Stimulated activated CD8-positive, alpha-beta memory T cell treated with anti-CD3 and anti-CD28 coated beads, Interleukin-4, amount 100 ng/mL, for 48 hours (primary cell): ENCODE measurements at regions not wholly inside any gene's neighbourhood (a gene's known extent, or its start where the extent isn't known, plus 50 kb on each side); places are given as distances from the start of the nearest gene placed in this dataset.
"Not testable (repeated sequence)": the region's sequence is repeated elsewhere in the genome, so short reads cannot be mapped to it uniquely, and the experiment has no call there.

Experiments used
- DNase-seq: peaks from one replicate; pipeline ENCODE4 v3.0.0-alpha.2; 2020

DNA sequence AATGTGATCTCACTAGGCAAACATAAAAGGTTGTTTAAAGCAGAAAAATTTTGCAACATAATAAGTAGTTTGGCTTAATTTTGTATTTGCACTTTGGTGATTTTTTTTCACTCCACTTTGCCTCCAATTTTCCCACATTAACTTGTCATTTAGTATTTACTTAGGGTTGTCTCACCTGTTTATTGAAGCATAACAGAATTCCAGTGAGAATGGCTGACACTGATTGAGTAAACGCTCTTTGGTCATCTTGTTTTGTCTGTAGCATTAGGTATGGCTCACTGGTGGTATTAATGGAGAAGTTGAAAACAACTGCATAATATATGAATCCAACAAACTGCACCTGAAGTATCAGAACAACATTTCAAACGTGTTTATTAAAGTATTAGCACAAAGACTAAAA lies 799.5 kb upstream of the ADGRL3 start:
- DNase-seq: no peak

DNA sequence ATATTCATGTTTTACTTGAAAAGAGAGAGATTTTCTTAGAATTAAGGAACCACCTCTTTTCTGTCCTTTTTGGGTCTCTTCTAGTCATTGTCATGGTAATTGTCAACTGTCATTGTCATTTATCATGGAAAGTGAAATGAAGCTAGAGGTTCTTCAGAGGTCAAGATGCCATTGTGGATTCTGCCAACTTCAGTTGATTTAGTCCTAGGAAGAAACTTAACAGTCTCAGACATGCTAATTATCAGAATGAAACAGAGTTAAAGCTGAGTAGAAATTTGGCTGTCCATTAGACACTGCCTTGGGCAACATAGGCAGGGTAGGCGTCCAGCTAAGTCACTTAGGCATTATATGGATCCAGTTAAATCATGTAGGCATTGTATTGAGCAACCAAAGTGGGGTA lies 796.1 kb upstream of the ADGRL3 start:
- no peak for DNase-seq

GRCh38 chr4:60422439-60422838 lies 777.7 kb upstream of the ADGRL3 start:
- no peak for DNase-seq

- not testable (repeated sequence) for DNase-seq
These were observed 776.4 kb upstream of the ADGRL3 start for GRCh38 chr4:60423573-60424184.

DNA sequence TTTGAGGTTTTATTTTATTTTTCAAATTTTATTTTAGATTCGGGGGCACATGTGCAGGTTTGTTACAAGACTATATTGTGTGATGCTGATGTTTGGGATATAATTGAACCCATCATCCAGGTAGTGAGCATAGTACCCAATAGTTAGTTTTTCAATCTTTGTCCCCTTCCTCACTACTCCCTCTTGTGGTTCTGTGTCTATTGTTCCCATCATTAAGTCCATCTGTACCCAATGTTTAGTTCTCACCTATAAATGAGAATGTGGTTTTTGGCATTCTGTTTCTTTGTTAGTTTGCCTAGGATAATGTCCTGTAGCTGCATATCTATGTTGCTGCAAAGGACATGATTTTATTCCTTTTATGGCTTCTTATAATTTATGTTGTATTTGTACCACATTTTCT lies 767.2 kb upstream of the ADGRL3 start:
- DNase-seq: no peak

DNA sequence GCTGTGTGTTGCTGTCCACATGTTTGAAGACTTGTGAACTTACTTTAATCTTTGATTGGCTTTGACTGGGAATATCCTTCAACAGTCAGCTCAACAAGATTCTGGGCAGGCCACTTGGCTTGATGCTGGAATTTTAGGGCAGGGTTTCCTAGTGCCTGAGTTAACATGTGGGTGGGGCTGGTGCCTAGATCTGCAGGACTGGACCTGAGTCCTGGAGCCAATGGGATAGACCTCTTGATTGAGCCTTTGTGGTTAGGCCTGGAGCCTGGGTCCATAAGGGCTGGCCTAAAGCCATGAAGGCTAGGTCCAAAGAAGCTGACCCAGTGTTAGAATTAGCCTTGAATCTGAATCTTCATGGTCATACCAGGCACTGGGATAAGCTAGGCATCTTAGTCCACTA lies 757.1 kb upstream of the ADGRL3 start:
- no peak for DNase-seq

DNA sequence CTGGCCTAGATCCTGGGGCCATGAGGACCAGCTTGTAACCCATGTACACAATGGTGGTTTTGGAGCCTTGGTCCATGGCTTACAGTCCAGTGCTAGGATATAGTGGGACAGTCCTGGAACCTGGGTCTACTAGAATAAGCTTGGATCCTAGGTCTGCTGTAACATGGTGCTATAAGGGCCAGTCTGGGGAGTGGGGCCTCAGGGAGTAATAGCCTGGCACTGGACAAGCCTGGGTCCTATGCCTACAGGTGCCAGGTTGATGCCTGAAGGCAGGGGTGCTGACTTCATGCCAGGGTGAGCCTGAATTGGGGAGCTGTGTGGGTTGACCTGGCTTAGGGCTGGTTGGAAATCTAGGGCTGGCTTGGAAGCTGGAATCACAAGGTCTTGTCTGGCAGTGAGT lies 756.3 kb upstream of the ADGRL3 start:
- DNase-seq: no peak

- no peak for DNase-seq
These were observed 750.1 kb upstream of the ADGRL3 start for GRCh38 chr4:60450054-60450453.

DNA sequence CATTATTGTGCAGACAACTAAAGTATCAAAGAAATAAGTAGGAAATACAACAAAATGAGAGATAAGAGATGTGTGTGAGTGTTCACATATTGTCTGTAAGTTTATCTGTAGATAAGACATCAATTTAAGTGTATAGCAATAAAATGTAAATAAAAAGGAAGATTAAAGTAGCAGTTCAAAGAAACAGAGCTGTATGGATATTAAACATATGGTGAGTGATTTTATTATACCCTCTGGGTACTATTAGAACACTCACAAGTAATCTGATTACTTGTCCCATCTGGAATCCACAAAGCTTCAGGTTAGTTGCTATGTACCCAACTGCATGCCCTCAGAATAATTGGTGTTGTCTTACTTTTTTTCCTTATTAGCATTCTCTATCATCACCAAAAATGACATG lies 747.9 kb upstream of the ADGRL3 start:
- DNase-seq: no peak

DNA sequence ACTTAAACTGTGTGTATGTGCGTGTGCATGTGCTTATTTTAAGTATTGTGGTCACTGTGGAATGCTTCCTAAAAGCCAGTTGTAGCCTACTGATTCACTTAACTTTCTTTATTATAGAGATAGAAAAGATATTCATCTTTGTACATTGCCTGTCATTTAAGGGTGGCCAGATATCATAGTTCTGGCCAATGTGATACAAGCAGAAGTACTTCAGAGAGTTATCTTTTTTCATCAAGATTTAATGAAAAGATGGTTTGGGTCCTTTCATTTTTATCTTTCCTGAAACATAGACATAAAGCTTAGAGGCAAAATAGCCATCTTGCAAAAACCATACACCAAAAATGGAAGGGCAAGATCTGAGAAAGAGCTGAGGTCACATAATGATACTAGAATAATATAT lies 744.7 kb upstream of the ADGRL3 start:
- no peak for DNase-seq

DNA sequence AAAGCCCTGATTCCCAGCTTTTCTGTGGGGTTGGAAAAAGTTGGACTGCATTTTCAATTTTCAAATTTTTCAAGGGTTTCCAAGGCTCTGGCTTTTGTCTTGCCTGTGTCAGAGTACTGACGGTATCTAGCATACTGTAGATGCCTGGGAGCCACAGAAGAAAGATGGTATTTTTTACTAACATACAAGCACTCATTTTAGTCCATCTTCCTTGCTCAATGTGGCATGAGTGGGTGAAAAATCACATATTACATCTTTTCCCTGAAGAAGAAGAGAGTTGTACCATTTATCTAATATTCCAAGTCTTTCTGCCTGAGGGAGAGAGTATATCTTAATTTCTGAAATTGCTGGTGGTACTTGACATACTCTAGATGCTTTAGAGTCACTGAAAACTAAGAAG lies 738.6 kb upstream of the ADGRL3 start:
- DNase-seq: no peak

DNA sequence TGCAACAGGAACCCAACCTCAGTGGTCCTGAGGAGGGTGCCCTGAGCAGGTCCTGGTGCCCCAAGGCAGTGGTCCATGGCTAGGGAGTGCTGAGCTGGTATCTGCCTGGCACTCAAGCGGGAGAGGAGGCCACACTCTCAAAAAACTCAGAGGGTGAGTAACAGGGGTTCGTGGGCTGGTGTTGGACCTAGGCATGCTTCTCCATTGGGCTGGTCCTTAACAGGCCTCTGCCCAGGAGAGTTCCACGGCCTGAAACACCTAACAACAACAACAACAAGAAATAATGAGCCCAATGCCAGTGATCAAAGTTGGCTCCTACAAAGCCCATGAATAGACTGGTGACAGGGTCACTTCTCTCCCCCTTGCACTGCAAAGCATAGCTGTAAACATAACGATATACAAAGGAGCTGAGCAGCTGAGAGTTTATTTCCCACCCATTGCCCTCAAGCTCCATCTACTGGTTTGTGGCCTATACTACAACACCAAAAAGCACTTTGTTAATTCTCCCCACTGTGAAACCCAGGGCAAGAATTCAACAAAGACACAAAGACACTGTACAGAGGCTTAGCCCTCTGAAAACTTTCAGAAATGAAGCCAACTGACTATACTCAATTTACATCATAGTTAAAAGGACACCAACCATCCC lies 736.1 kb upstream of the ADGRL3 start:
- DNase-seq: no peak

DNA sequence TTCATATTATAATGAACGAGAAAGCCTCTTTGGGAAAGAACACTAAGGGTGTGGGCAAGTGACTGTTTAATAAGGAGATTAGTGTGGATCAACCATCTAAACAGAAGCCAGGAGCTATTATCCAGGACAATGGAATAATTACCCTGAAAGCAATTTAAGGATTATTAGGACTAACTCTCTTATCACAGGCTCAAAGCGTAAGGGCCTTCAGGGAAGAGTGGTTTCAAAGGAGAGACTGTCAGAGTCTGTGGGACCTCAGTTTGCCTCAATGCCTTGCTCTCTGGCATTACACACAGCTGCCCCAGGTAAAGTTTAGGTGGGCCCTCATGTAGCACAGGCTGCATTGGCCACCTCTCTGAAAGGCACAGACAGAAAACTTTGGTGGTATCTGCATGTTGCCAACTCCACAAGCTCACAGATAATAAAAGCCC lies 717.2 kb upstream of the ADGRL3 start:
- no peak for DNase-seq

DNA sequence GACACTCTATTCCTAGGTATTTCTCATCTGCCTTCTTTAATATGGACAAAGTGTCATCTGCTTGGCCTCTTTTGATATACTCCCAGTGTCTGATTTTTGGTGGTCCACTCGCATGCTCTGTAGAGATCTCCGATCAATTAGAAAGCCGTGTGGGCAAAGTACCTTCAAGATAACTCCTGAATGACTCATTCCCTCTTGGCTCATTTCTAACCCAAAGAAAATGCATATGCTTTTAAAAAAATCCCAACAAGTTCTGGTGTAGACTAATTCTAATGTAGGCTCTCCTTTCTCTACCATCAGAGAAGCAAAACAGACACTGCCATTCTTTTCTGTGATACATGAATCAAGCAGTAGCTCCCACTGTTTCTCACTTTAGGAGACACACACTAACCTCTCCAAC lies 714.9 kb upstream of the ADGRL3 start:
- no peak for DNase-seq

- DNase-seq: not testable (repeated sequence)
These were observed 712.9 kb upstream of the ADGRL3 start for GRCh38 chr4:60487118-60487761.

DNA sequence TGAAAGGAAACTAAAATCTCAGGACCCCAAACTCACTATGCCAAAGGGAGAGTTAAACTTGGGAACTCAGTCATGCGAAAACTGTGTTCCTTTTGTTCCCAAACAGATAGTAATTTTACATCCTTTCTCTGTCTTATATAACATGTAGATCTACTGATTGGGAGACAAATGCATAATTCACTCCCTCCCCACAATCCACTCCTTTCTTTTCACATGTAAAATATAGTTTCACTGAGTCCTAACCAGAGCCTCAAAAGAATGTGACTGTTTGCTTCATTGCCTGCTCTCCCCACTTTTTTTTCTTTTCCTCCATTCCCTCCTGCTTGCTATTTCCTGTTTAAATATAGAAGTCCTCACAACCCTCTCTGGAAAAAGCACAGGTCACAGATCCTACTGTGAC lies 699.3 kb upstream of the ADGRL3 start:
- no peak for DNase-seq

GRCh38 chr4:60502733-60503132 lies 697.4 kb upstream of the ADGRL3 start:
- DNase-seq: no peak

DNA sequence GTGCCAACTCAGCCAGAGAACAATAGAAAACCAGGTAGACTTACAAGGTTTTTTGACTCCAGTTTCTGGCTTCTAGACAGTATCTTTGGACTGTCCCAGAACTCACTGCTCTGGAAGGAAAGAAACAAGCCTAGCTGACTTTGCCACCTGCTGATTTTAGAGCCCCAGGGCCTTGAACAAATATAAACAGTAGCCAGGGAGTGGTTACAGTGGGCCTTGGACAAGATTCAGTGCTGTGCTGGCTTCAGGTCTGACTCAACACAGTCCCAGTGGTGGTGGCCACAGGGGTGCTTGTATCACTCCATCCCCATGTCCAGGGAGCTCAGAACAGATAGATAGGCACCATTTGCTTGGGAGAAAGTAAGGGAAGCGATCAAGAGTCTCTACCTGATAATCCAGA lies 694.1 kb upstream of the ADGRL3 start:
- no peak for DNase-seq

- DNase-seq: no peak
These were observed 677.9 kb upstream of the ADGRL3 start for GRCh38 chr4:60522265-60522664.

GRCh38 chr4:60531776-60532379 lies 668.2 kb upstream of the ADGRL3 start:
- no peak for DNase-seq

DNA sequence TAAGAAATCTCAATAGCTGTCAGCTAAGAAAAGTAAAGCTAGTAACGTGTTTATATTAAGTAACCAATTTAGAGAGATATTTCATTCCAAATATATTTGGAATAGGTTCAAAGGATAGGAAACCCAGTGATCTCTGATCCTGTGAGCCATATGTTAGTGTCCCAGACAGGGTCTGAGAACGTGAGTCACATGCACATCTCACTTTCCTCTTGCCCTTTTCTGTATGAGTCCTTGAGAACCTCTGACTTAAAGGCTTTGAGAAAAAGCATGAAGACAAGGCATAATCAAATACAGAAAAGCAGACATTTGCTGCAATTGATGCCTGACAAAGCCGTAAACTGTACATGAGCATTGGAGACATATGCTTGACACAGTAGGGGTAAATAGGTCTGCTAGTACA lies 655.1 kb upstream of the ADGRL3 start:
- no peak for DNase-seq

DNA sequence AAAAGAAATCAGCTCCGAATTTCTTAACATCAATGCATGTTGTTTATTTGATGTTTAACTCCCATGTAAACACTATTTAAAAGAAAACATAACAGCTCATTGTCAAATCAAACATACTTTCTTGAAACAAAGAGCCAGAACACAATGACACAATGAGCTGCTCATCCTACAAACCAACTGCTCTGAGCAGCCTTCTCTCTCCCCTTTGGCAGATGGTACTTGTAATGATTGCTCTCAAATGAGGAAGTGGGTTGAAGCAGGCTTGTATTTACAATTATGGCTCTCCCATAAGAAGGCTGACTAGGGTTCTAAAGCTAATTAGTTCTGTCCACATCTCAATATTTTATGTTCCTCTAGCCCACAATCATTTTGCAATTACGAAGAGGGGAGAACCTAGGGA lies 637.8 kb upstream of the ADGRL3 start:
- no peak for DNase-seq

- DNase-seq: no peak
These were observed 634.6 kb upstream of the ADGRL3 start for GRCh38 chr4:60565558-60565957.

GRCh38 chr4:60575336-60575735 lies 624.8 kb upstream of the ADGRL3 start:
- DNase-seq: no peak
